HG03460 (cell line): ENCODE measurements at regions not wholly inside any gene's neighbourhood (a gene's known extent, or its start where the extent isn't known, plus 50 kb on each side); places are given as distances from the start of the nearest gene placed in this dataset.
"Not testable (repeated sequence)": the region's sequence is repeated elsewhere in the genome, so short reads cannot be mapped to it uniquely, and the experiment has no call there.

ENCODE experiments used
- ATAC-seq: cut with Tn5 transposase; IDR thresholded peaks from one replicate; pipeline ENCODE4 v1.9.1; 2021; ENCODE audit not compliant: unreplicated experiment

DNA sequence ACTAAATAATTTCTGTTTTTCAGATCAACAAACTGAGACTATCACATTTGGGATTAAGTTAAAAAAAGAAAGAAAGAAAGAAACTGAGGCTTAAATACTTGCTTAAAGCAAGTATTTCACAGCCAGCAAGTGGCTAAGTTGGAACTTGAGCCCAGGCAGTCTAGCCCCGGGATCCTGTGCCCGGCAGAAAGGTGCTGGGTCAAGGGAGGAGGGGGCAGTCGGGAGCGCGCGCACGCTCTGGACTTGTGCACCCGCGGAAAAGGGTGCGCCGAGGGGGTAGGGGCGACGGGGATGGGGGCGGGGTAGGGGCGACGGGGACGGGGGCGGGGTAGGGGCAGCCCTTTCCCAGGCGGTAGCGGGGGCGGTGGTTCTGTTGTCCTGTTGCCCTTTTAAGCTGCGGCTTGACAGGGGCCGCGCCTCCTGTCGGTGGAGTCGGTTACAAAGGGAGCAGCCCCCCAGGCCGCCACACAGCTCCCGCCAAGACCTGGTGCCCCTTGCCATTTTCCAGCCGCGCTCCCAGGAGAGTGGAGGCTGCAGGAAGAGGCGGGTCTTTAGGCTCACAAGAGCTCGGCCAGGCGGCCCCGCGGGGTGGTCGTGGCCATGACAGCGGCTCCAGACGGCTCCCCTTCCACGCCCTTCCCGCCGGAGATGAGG is 60.6 kb downstream of the GOLGA8T start:
- ATAC-seq = not testable (repeated sequence)

DNA sequence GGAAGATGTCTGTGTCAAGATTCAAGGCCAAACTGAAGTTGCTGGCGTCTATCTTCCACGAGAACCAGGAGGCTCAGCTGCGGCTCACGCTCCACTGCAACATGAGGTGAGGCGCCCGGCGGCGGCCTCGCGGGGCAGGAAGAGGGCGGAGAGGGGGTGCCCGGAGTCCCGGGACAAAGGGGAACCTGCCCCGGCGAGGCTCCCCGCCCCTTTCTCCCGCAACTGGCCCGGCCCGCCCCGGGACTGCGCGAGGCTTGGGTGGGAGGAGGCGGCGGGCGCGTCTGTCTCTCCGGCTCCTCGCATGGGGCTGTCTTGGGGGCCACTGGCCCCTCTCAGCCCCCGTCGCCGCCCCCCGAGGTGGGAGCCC is 61.1 kb downstream of the GOLGA8T start:
- ATAC-seq = not testable (repeated sequence)

DNA sequence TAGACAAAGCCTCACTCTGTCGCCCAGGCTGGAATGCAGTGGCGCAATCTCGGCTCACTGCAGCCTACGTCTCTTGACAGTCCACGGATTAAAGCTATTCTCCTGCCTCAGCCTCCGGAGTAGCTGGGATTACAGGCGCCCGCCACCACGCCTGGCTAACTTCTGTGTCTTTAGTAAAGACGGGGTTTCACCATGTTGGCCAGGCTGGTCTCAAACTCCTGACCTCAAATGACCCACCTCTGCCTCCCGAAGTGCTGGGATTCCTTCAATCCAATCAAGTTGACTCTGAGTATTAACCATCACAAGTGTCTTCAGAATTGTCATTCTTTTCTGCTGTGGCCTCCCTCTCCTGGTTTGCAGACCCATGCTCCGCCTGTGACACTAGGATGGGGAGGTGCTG is 61.9 kb downstream of the GOLGA8T start:
- not testable (repeated sequence) for ATAC-seq

DNA sequence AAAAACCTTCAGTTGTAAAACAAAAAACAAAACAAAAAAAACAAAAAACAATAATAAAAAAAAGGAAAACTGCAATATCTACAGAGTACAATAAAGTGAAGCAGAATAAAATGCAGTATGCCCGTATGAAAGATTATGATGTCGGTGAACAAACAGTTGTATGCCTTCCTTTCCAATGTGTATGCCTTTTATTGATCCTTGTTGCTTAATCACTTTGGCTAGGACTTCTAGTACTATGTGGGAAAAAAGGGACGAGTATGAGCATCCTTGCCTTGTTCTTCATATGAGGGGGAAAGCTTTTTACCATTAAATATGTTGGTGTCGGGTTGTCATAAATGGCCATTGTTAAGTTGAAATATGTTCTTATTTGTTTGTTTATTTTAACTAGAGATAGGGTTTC is 66.7 kb downstream of the GOLGA8T start:
- ATAC-seq = not testable (repeated sequence)

DNA sequence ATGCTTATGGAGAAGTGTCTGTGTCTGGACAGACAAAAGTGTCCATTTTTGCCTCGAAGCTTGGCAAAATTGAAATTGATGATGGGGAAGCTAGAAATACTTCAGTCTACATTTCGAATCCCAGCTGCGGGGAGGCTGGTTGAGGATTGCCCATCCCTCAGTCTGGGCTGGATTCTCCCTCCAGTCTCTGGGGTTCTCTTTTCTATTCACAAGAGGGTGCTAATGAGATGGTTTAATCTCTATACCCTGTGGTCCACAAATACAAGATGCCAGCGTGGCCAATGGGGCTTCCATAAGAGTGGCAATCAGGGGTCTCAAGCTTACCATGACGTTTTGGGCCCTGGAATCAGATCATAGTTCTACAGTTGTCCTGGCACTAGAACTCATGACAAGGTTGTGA is 78.9 kb downstream of the GOLGA8T start:
- ATAC-seq = not testable (repeated sequence)

DNA sequence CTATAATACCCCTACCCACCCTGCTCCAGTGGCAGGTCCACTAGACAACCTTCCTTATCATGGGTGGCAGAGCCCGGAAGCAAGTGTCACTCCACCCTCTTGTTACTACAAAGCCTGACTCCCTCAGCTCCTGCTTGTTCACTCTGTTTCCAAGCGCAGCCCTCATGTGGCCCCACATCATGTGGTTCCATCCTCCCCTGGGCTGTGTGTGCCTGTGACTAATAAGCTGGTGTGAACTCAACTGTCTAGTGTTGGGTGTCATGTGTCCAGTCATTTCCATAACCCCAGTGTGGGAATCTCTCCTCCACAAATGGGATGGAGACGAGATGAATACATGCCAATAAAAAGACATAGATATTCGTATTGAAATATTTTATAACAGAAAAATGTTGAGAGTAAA is 87.0 kb downstream of the GOLGA8T start:
- ATAC-seq = not testable (repeated sequence)

DNA sequence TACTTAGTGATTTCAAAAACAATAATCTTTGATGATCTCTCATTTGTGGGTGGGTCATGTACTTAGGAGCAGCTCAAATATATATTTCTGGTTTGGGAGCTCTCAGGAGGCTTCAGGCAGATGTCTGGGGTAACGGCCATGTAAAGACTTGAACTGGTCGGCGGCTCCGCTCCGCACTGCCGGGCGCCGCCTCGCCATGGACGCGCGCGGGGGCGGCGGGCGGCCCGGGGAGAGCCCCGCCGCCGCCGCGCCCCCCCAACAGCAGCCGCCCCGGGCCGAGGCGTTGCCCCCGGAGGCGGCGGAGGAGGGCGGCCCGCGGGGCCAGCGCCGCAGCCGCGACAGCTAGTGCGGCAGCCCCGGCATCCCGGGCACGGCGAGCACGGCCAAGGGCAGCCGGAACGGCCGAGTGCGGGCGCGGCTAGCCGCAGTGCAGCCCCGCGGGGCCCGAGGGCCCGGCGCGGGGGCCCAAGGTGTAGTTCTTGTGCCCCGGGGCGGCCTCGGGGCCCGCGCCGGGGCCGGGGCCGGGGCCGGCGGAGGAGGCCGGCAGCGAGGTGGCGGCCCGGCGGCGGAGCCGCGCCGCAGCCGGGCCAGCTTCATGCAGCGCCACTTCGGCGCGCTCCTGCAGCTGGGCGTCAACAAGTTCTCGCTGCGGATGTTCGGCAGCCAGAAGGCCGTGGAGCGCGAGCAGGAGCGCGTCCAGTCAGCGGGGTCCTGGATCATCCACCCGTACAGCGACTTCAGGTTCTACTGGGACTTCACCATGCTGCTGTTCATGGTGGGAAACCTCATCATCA is 88.1 kb downstream of the GOLGA8T start:
- not testable (repeated sequence) for ATAC-seq

DNA sequence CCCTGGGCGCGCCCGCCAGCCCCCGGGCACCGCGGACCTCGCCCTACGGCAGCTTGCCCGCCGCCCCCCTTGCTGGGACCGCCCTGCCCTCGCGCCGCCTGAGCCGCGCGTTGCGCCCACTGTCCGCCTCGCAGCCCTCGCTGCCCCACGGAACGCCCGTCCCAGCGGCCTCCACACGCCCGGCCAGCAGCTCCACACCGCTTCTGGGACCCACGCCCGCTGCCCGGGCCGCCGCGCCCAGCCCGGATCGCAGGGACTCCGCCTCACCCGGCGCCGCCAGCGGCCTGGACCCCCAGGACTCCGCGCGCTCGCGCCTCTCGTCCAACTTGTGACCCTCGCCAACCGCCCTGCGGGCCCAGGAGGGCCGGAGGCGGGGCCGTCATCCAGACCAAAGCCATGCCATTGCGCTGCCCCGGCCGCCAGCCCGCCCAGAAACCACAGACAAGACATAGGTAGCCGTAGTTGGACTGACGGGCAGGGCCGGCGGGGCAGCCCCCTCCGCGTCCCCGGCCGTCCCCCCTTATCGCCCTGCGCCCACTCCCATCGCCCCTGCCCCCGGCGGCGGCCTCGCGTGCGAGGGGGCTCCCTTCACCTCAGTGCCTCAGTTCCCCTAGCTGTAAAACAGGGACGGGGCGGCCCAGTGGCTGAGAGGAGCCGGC is 90.5 kb downstream of the GOLGA8T start:
- not testable (repeated sequence) for ATAC-seq

DNA sequence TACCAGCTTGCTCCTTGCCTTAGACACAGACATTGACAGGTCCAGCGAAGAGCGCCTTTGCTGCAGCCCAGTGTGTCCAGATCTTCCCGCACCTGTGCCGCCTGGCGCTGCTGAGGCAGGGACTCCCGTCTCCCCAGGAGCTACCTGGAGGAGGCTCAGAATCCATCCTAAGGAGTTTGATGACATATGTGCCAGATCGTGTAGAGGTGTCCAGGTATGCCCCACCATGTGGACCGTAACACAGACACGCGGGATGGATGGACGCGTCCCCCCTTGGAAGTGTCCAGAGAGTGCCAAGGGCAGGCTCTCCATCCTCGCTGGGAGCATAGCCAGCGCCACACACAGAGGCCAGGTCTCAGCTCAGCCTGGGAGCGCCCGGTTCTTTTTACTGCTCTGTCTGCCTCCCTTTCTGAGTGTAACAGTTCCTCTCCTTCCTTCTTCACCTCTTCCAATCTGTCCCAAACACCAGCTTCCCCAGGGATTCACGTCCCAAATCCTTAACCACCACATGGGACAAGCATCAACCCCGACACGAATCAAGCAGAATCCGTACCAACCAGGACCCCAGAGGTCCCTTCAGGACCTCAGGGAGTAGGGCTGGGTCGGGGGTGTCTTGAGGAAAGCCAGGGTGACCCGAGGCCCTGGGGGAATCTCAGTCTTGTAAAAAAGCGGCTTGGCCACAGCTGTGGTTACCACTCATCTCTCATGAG is 126.7 kb downstream of the GOLGA8T start:
- ATAC-seq = not testable (repeated sequence)

DNA sequence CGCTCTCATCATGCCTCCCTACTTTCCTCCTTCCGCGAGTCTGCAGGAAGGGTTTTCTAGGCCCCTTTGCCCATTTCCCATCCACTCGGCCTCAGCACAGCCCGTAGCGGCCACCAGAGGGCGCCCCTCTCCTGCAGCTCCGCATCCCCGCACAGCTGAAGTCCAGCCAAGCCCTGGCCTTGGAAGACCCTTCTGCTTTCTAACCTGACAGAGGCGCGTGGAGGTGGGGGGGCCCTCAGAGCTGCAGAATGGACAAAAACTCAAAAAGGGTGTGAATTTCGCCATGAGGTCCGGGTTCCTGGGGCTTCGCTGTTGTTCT is 127.2 kb downstream of the GOLGA8T start:
- ATAC-seq = peak; percentile 57

DNA sequence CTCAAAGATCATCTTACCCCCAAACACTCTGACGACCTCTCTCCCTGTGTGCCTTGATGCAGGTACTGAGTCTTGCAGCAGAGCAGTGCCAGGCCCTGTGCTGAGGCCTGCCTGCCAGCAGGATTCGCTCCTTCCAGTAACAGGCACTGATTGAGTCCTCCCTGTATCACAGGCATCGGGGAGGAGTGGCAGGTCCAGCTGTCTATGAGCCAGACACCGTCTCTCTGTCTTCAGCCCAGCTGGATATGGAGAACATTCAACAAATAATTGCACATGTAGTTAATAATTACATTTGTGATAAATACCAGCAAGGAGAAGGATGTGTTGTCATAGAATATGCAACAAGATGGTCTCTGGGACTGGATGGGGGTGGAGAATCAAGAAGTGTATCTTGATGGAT is 129.1 kb downstream of the GOLGA8T start:
- ATAC-seq = not testable (repeated sequence)

DNA sequence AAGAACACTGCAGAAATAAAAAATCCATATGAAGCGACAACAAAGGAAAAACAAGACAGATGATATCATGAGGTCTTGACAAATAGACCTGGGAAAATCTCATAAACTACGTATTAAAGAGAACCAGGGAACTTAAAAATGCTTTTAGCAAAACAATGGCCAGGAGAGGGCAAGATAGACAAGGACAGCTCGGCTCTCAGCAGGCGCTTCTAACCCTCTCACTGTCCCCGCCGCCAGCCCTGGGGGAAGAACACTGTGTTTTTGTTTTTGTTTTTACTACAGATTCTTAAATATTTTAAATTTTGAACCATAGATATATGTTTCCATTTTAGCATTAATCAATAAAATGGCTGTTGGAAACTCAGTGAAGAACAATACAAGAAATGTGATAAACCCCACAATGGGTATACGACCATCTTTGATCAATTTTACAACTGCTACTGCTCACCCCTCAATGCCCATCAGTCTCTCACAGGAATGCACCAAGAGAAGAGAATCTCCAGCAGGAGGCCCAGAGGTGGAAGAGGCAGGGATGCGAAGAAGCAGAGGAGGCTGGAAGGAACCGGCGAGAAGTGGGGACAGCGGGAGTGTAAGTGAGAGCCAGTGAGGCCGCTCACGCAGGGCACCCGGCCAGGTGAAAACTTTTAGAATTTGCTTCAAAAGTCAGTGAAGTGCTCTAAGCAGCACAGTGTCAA is 98.0 kb downstream of the CHRFAM7A start:
- not testable (repeated sequence) for ATAC-seq

DNA sequence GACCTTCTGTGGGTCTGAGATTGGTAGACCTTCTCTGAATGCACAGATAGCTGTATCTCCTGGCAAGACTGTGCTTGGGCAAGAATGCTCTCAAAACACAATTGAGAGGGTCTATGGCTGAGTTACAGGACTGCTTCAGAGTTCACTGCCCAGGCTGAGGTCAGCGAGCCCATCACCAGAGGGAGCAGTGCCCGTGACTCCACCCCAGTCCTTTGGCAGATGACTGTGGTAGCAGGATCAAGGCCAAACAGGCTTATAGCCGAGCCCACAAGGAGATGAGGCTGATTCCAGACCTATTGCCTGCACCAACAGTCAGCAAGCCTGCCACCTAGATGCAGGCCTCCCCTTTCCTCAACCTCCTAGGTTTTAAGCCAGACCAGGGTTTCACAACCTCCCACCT is 89.4 kb downstream of the CHRFAM7A start:
- not testable (repeated sequence) for ATAC-seq
